ENCODE measurements at regions not wholly inside any gene's neighbourhood (a gene's known extent, or its start where the extent isn't known, plus 50 kb on each side); places are given as distances from the start of the nearest gene placed in this dataset.
A peak's percentile ranks its signal among the peaks of the same experiment; 100 is the strongest.
"Not testable (repeated sequence)": the region's sequence is repeated elsewhere in the genome, so short reads cannot be mapped to it uniquely, and the experiment has no call there.

GRCh38 chr2:8253781-8254180 is 428.1 kb upstream of the ID2 start:
- DNase-seq, result no peak

- not testable (repeated sequence) for DNase-seq
These were observed 427.6 kb upstream of the ID2 start for GRCh38 chr2:8254214-8254613.

GRCh38 chr2:8254791-8255447 is 426.9 kb upstream of the ID2 start:
- no peak for DNase-seq

GRCh38 chr2:8255448-8255800 is 426.4 kb upstream of the ID2 start:
- no peak for DNase-seq

GRCh38 chr2:8256905-8257304 is 425.0 kb upstream of the ID2 start:
- DNase-seq, result no peak

- no peak for DNase-seq
These were observed 424.4 kb upstream of the ID2 start for GRCh38 chr2:8257502-8257901.

GRCh38 chr2:8258406-8258805 is 423.4 kb upstream of the ID2 start:
- DNase-seq, result no peak

GRCh38 chr2:8259106-8259840 is 422.6 kb upstream of the ID2 start:
- peak; percentile 26 for DNase-seq

GRCh38 chr2:8259841-8260178 is 422.0 kb upstream of the ID2 start:
- no peak for DNase-seq

- no peak for DNase-seq
These were observed 421.6 kb upstream of the ID2 start for GRCh38 chr2:8260213-8260612.

GRCh38 chr2:8263901-8264300 is 418.0 kb upstream of the ID2 start:
- no peak for DNase-seq

- no peak for DNase-seq
These were observed 416.9 kb upstream of the ID2 start for GRCh38 chr2:8264981-8265380.

- DNase-seq, result no peak
These were observed 416.2 kb upstream of the ID2 start for GRCh38 chr2:8265476-8266226.

- no peak for DNase-seq
These were observed 415.3 kb upstream of the ID2 start for GRCh38 chr2:8266563-8266962.

GRCh38 chr2:8267048-8267447 is 414.8 kb upstream of the ID2 start:
- no peak for DNase-seq

GRCh38 chr2:8267721-8268120 is 414.1 kb upstream of the ID2 start:
- no peak for DNase-seq

GRCh38 chr2:8268172-8268783 is 413.6 kb upstream of the ID2 start:
- no peak for DNase-seq

- no peak for DNase-seq
These were observed 411.2 kb upstream of the ID2 start for GRCh38 chr2:8270699-8271098.

GRCh38 chr2:8271461-8271860 is 410.4 kb upstream of the ID2 start:
- no peak for DNase-seq

GRCh38 chr2:8276026-8276425 is 405.8 kb upstream of the ID2 start:
- DNase-seq, result no peak

- no peak for DNase-seq
These were observed 403.8 kb upstream of the ID2 start for GRCh38 chr2:8277921-8278571.

GRCh38 chr2:8278709-8279354 is 403.0 kb upstream of the ID2 start:
- DNase-seq, result no peak

- DNase-seq, result no peak
These were observed 402.4 kb upstream of the ID2 start for GRCh38 chr2:8279506-8279905.

All from hematopoietic multipotent progenitor cell treated with erythropoietin and hydrocortisone succinate and interleukin-3 and kit ligand, for 6 days (in vitro differentiated cells).